ENCODE measurements at regions not wholly inside any gene's neighbourhood (a gene's known extent, or its start where the extent isn't known, plus 50 kb on each side); places are given as distances from the start of the nearest gene placed in this dataset.

GRCh38 chr3:5041315-5041714 lies 62.1 kb downstream of the BHLHE40 start:
- Mint-ChIP-seq H3K27me3 (no peaks in the 10 kb centered on the region), H3K4me1 (peaks cover 24% of the 10 kb centered on the region), H3K4me3 (no peak overlapping the region), H3K36me3 (ENCODE audit: low read depth) (no peaks in the 10 kb centered on the region), H3K9me3 (no peaks in the 10 kb centered on the region), H3K27ac (no peak overlapping the region)
- POLR2A ChIA-PET = interaction anchor here (0.6 to 0.7 kb wide), 2 partner anchors 45 to 330 kb away, joined by 3 to 7 read pairs; no protein-coding TSS in a partner anchor
- ATAC-seq (ENCODE audit: low read depth) (no peak), DNase-seq (no peak)
- CTCF ChIA-PET = interaction anchor here (0.5 to 3.0 kb wide), 2 partner anchors 315 to 330 kb away, joined by 5 to 12 read pairs; no protein-coding TSS in a partner anchor
- TF ChIP-seq, protein P1, sequence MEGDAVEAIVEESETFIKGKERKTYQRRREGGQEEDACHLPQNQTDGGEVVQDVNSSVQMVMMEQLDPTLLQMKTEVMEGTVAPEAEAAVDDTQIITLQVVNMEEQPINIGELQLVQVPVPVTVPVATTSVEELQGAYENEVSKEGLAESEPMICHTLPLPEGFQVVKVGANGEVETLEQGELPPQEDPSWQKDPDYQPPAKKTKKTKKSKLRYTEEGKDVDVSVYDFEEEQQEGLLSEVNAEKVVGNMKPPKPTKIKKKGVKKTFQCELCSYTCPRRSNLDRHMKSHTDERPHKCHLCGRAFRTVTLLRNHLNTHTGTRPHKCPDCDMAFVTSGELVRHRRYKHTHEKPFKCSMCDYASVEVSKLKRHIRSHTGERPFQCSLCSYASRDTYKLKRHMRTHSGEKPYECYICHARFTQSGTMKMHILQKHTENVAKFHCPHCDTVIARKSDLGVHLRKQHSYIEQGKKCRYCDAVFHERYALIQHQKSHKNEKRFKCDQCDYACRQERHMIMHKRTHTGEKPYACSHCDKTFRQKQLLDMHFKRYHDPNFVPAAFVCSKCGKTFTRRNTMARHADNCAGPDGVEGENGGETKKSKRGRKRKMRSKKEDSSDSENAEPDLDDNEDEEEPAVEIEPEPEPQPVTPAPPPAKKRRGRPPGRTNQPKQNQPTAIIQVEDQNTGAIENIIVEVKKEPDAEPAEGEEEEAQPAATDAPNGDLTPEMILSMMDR (IDR thresholded peaks at IDR 0.05) = no peak
- intact Hi-C loops (cut with micrococcal nuclease) = no loop called here

- Mint-ChIP-seq H3K27ac (no peak overlapping the region), H3K4me3 (no peak overlapping the region), H3K9me3 (no peaks in the 10 kb centered on the region), H3K36me3 (ENCODE audit: low read depth) (peaks cover 3% of the 10 kb centered on the region), H3K27me3 (no peaks in the 10 kb centered on the region), H3K4me1 (no peaks in the 10 kb centered on the region)
- no peak for ATAC-seq (ENCODE audit: low read depth)
- DNase-seq = no peak
- intact Hi-C loops (cut with micrococcal nuclease) = no loop called here
- TF ChIP-seq, protein P1 (IDR thresholded peaks at IDR 0.05) = no peak
- CTCF ChIA-PET = no interaction called here
- POLR2A ChIA-PET = no interaction called here
These were observed 66.7 kb downstream of the BHLHE40 start for GRCh38 chr3:5045961-5046360.

- peaks cover 3% of the 10 kb centered on the region for H3K36me3 Mint-ChIP-seq (ENCODE audit: low read depth)
- ATAC-seq (ENCODE audit: low read depth) (no peak), DNase-seq (no peak)
- no peak overlapping the region for H3K4me3 Mint-ChIP-seq
- intact Hi-C loops (cut with micrococcal nuclease) = no loop called here
- TF ChIP-seq, protein P1 (IDR thresholded peaks at IDR 0.05) = no peak
- no peak overlapping the region for H3K27ac Mint-ChIP-seq
- CTCF ChIA-PET = no interaction called here
- no peaks in the 10 kb centered on the region for H3K9me3 Mint-ChIP-seq
- H3K4me1 Mint-ChIP-seq = peaks cover 6% of the 10 kb centered on the region
- H3K27me3 Mint-ChIP-seq = no peaks in the 10 kb centered on the region
- POLR2A ChIA-PET = interaction anchor here (0.9 kb wide), 1 partner anchor 64 kb away, joined by 3 read pairs; no protein-coding TSS in a partner anchor
These were observed 68.7 kb downstream of the BHLHE40 start for GRCh38 chr3:5047764-5048419.

GRCh38 chr3:5051772-5052171 lies 70.3 kb upstream of the ARL8B start:
- ChIA-PET POLR2A (interaction anchor here (0.9 kb wide), 1 partner anchor 326 kb away, joined by 3 read pairs; no protein-coding TSS in a partner anchor), CTCF (interaction anchor here (0.8 to 1.6 kb wide), 2 partner anchors 9 to 340 kb away, joined by 3 to 13 read pairs; no protein-coding TSS in a partner anchor)
- intact Hi-C loops (cut with micrococcal nuclease) = loop anchor here (2.0 kb wide), 1 partner anchor 15 kb away; no protein-coding TSS in a partner anchor
- TF ChIP-seq, protein P1 (IDR thresholded peaks at IDR 0.05) = no peak
- no peaks in the 10 kb centered on the region for H3K27me3 Mint-ChIP-seq
- H3K4me1 Mint-ChIP-seq = peaks cover 37% of the 10 kb centered on the region
- no peak overlapping the region for H3K27ac Mint-ChIP-seq
- no peak overlapping the region for H3K4me3 Mint-ChIP-seq
- ATAC-seq (ENCODE audit: low read depth) (no peak), DNase-seq (no peak)
- H3K36me3 Mint-ChIP-seq (ENCODE audit: low read depth) = peaks cover 3% of the 10 kb centered on the region
- H3K9me3 Mint-ChIP-seq = no peaks in the 10 kb centered on the region

GRCh38 chr3:5052247-5052646 lies 69.8 kb upstream of the ARL8B start:
- CTCF ChIA-PET = interaction anchor here (0.8 to 1.6 kb wide), 3 partner anchors 10 to 341 kb away, joined by 3 to 13 read pairs (median 5); no protein-coding TSS in a partner anchor
- TF ChIP-seq, protein P1 (IDR thresholded peaks at IDR 0.05) = no peak

More at GRCh38 chr3:5052247-5052646, 69.8 kb upstream of the ARL8B start:
- Mint-ChIP-seq H3K4me3 (no peak overlapping the region), H3K9me3 (no peaks in the 10 kb centered on the region), H3K27me3 (no peaks in the 10 kb centered on the region), H3K27ac (no peak overlapping the region), H3K36me3 (ENCODE audit: low read depth) (peaks cover 3% of the 10 kb centered on the region), H3K4me1 (peaks cover 42% of the 10 kb centered on the region)
- POLR2A ChIA-PET = interaction anchor here (0.9 kb wide), 1 partner anchor 326 kb away, joined by 3 read pairs; no protein-coding TSS in a partner anchor
- intact Hi-C loops (cut with micrococcal nuclease) = loop anchor here (2.0 kb wide), 1 partner anchor 15 kb away; no protein-coding TSS in a partner anchor
- no peak for DNase-seq
- ATAC-seq (ENCODE audit: low read depth) = no peak
